Adrenal gland (tissue), 5 donors: ENCODE measurements at regions not wholly inside any gene's neighbourhood (a gene's known extent, or its start where the extent isn't known, plus 50 kb on each side); places are given as distances from the start of the nearest gene placed in this dataset.

Experiments used
- POLR2A ChIP-seq, 2 donors: fragments of 450-650 bp; IDR thresholded peaks; one replicate each; pipeline ENCODE4 v1.6.1; 2017; ENCODE audit warnings: antibody characterized with exemption in 2 of 2, mild to moderate bottlenecking in 2 of 2, moderate library complexity in 1 of 2
- TF ChIP-seq, protein P1 (sequence below), 6 experiments: fragments of 450-650 bp in 4 of 6; fragments of 200-600 bp in 2 of 6; sonication (generic) in 1 of 6; IDR thresholded peaks; 1 replicate in 5 of 6; 2 replicates in 1 of 6; pipeline versions ENCODE4 v1.5.1 to v1.8.0; 2016 to 2021; ENCODE audit warnings: antibody characterized with exemption in 6 of 6, mild to moderate bottlenecking in 2 of 6, moderate library complexity in 1 of 6
- donor health status: DM: no; HTN: no; CAD: no.

- TF ChIP-seq POLR2A (IDR thresholded peaks at IDR 0.05): no peak
- TF ChIP-seq, protein P1, sequence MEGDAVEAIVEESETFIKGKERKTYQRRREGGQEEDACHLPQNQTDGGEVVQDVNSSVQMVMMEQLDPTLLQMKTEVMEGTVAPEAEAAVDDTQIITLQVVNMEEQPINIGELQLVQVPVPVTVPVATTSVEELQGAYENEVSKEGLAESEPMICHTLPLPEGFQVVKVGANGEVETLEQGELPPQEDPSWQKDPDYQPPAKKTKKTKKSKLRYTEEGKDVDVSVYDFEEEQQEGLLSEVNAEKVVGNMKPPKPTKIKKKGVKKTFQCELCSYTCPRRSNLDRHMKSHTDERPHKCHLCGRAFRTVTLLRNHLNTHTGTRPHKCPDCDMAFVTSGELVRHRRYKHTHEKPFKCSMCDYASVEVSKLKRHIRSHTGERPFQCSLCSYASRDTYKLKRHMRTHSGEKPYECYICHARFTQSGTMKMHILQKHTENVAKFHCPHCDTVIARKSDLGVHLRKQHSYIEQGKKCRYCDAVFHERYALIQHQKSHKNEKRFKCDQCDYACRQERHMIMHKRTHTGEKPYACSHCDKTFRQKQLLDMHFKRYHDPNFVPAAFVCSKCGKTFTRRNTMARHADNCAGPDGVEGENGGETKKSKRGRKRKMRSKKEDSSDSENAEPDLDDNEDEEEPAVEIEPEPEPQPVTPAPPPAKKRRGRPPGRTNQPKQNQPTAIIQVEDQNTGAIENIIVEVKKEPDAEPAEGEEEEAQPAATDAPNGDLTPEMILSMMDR (IDR thresholded peaks at IDR 0.05): no peak
Measured at GRCh38 chr15:100735129-100736053, 133.0 kb downstream of the ASB7 start.
